HG03575 (cell line): ENCODE measurements at regions not wholly inside any gene's neighbourhood (a gene's known extent, or its start where the extent isn't known, plus 50 kb on each side); places are given as distances from the start of the nearest gene placed in this dataset.
"Not testable (repeated sequence)": the region's sequence is repeated elsewhere in the genome, so short reads cannot be mapped to it uniquely, and the experiment has no call there.

Experiments
- ATAC-seq: cut with Tn5 transposase; IDR thresholded peaks from one replicate; pipeline ENCODE4 v1.9.1; 2021; ENCODE audit not compliant: unreplicated experiment, insufficient number of reproducible peaks, low FRiP score; ENCODE audit errors: extremely low read depth

GRCh38 chr12:66767536-66767935 is 88.7 kb upstream of the GRIP1 start:
- ATAC-seq, result no peak

GRCh38 chr12:66768293-66768692 is 89.4 kb upstream of the GRIP1 start:
- ATAC-seq, result no peak

GRCh38 chr12:66774929-66775328 is 96.1 kb upstream of the GRIP1 start:
- no peak for ATAC-seq

GRCh38 chr12:66775871-66776270 is 97.0 kb upstream of the GRIP1 start:
- ATAC-seq, result no peak

- ATAC-seq, result peak; percentile 94
Observed at GRCh38 chr12:66776974-66777373, 98.1 kb upstream of the GRIP1 start.

- ATAC-seq, result no peak
Observed at GRCh38 chr12:66779466-66779865, 100.6 kb upstream of the GRIP1 start.

- ATAC-seq, result no peak
Observed at GRCh38 chr12:66786531-66787308, 107.8 kb upstream of the GRIP1 start.

- ATAC-seq, result no peak
Observed at GRCh38 chr12:66799551-66799950, 120.7 kb upstream of the GRIP1 start.

- ATAC-seq, result no peak
Observed at GRCh38 chr12:66800046-66800445, 121.2 kb upstream of the GRIP1 start.

GRCh38 chr12:66803930-66804329 is 125.1 kb upstream of the GRIP1 start:
- ATAC-seq, result no peak

- no peak for ATAC-seq
Observed at GRCh38 chr12:66804563-66804974, 125.7 kb upstream of the GRIP1 start.

- no peak for ATAC-seq
Observed at GRCh38 chr12:66808606-66809005, 129.7 kb upstream of the GRIP1 start.

GRCh38 chr12:66813137-66813892 is 134.4 kb upstream of the GRIP1 start:
- no peak for ATAC-seq

GRCh38 chr12:66819587-66819986 is 140.7 kb upstream of the GRIP1 start:
- ATAC-seq, result no peak

- ATAC-seq, result no peak
Observed at GRCh38 chr12:66822961-66823360, 144.1 kb upstream of the GRIP1 start.

GRCh38 chr12:66823857-66824570 is 145.1 kb upstream of the GRIP1 start:
- no peak for ATAC-seq

- not testable (repeated sequence) for ATAC-seq
Observed at GRCh38 chr12:66825921-66826320, 147.0 kb upstream of the GRIP1 start.

GRCh38 chr12:66829660-66830325 is 150.9 kb upstream of the GRIP1 start:
- ATAC-seq, result no peak

GRCh38 chr12:66831495-66831894 is 152.6 kb upstream of the GRIP1 start:
- no peak for ATAC-seq
